Parathyroid adenoma (tissue), 2 donors: ENCODE measurements at regions not wholly inside any gene's neighbourhood (a gene's known extent, or its start where the extent isn't known, plus 50 kb on each side); places are given as distances from the start of the nearest gene placed in this dataset.

Experiments
- H2AFZ ChIP-seq: fragments of 300-600 bp; sonication (generic); one replicate; pipeline ENCODE4 v1.7.0; 2017; ENCODE audit warnings: antibody characterized with exemption, mild to moderate bottlenecking
- H3K27ac ChIP-seq: fragments of 300-600 bp; sonication (generic); one replicate; pipeline ENCODE4 v1.7.0; 2017
- H3K27me3 ChIP-seq: fragments of 300-600 bp; sonication (generic); one replicate; pipeline ENCODE4 v1.7.0; 2017; ENCODE audit warnings: low read length; ENCODE audit not compliant: control insufficient read depth, insufficient read depth
- H3K36me3 ChIP-seq: fragments of 300-600 bp; sonication (generic); one replicate; pipeline ENCODE4 v1.7.0; 2017; ENCODE audit warnings: low read length; ENCODE audit not compliant: control insufficient read depth, insufficient read depth
- H3K4me1 ChIP-seq: fragments of 300-600 bp; sonication (generic); one replicate; pipeline ENCODE4 v1.7.0; 2017; ENCODE audit warnings: control low read depth
- H3K4me2 ChIP-seq: fragments of 300-600 bp; sonication (generic); one replicate; pipeline ENCODE4 v1.7.0; 2017; ENCODE audit warnings: low read length
- H3K4me3 ChIP-seq: fragments of 300-600 bp; sonication (generic); one replicate; pipeline ENCODE4 v1.7.0; 2017; ENCODE audit warnings: low read depth, low read length
- H3K79me2 ChIP-seq: fragments of 300-600 bp; sonication (generic); one replicate; pipeline ENCODE4 v1.7.0; 2017; ENCODE audit warnings: control low read depth
- H3K9ac ChIP-seq: fragments of 300-600 bp; sonication (generic); one replicate; pipeline ENCODE4 v1.7.0; 2017; ENCODE audit warnings: mild to moderate bottlenecking
- H3K9me3 ChIP-seq: fragments of 300-600 bp; sonication (generic); one replicate; pipeline ENCODE4 v1.7.0; 2017; ENCODE audit warnings: low read length; ENCODE audit not compliant: control insufficient read depth
- TF ChIP-seq, protein P1 (sequence below): fragments of 300-600 bp; sonication (generic); IDR thresholded peaks from one replicate; pipeline ENCODE4 v1.7.0; 2017; ENCODE audit warnings: antibody characterized with exemption, mild to moderate bottlenecking
- donor health status: primary hyperparathyroidism.

DNA sequence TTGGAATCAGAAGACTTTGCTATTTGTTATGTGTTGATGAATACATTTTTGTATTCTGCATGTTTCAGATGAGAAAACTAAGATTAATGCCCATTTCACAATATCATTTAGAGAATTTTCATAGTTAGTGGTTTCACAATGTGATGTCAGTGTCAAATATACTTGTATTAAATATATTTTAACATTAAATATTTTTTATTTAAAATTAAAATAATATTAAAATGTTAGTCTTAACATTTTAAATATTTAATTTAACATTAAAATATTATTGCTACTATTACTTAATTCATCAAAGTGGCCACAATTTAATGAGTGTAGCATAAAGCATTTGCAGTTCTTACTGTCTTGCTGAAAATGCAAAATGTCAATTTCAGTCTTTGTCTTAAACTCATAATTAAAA lies 478.8 kb downstream of the KCNJ2 start:
- Histone ChIP-seq H3K79me2 (no peaks in the 10 kb centered on the region), H3K9ac (no peak overlapping the region), H3K4me3 (no peak overlapping the region), H3K27ac (no peak overlapping the region), H2AFZ (no peak overlapping the region), H3K9me3 (no peaks in the 10 kb centered on the region), H3K27me3 (no peaks in the 10 kb centered on the region), H3K4me2 (no peak overlapping the region), H3K36me3 (no peaks in the 10 kb centered on the region), H3K4me1 (no peaks in the 10 kb centered on the region)
- TF ChIP-seq, protein P1, sequence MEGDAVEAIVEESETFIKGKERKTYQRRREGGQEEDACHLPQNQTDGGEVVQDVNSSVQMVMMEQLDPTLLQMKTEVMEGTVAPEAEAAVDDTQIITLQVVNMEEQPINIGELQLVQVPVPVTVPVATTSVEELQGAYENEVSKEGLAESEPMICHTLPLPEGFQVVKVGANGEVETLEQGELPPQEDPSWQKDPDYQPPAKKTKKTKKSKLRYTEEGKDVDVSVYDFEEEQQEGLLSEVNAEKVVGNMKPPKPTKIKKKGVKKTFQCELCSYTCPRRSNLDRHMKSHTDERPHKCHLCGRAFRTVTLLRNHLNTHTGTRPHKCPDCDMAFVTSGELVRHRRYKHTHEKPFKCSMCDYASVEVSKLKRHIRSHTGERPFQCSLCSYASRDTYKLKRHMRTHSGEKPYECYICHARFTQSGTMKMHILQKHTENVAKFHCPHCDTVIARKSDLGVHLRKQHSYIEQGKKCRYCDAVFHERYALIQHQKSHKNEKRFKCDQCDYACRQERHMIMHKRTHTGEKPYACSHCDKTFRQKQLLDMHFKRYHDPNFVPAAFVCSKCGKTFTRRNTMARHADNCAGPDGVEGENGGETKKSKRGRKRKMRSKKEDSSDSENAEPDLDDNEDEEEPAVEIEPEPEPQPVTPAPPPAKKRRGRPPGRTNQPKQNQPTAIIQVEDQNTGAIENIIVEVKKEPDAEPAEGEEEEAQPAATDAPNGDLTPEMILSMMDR, result no peak

DNA sequence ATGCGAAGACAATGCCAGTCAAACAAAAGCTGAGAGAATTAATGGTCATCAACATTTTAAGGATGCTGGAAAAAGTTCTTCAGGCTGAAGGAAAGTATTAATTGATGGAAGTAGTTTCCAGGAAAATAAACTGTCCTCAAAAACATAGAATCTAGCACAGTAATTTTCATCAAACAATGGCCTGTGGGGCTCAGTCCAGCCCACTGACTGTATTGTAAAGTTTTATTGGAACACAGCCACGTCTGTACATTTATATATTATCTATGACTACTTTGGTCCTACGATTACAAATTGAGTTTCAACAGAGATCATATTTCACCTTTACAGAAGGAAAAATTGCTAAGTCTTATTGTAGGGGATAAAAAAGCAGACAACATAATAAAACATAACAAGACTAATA lies 484.5 kb downstream of the KCNJ2 start:
- Histone ChIP-seq H3K4me1 (no peaks in the 10 kb centered on the region), H3K4me2 (no peak overlapping the region), H3K27ac (no peak overlapping the region), H3K9ac (no peak overlapping the region), H3K27me3 (no peaks in the 10 kb centered on the region), H3K4me3 (no peak overlapping the region), H3K36me3 (no peaks in the 10 kb centered on the region), H3K79me2 (no peaks in the 10 kb centered on the region), H2AFZ (no peak overlapping the region), H3K9me3 (no peaks in the 10 kb centered on the region)
- TF ChIP-seq, protein P1, result no peak

DNA sequence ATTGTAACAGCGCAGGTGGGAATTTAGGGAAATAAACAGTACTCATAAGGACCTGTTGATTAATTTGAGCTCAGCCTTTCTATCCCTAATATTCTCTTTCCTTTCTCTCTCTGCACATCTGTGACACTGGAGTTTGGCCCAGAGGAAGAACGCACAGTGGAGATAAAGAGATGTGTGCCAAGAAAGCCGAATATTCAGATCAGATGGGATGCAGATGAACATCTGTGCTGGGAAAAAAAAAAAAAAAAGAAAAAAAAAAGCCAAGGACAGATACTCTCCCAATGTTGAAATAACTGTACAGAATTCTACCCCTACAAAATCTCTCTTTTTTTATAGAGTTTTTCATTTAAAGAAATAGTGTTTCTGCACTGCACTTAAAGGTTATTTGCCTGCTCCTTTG lies 485.4 kb downstream of the KCNJ2 start:
- TF ChIP-seq, protein P1, result no peak
- no peaks in the 10 kb centered on the region for H3K27me3 ChIP-seq
- no peaks in the 10 kb centered on the region for H3K4me1 ChIP-seq
- H3K36me3 ChIP-seq, result no peaks in the 10 kb centered on the region
- no peak overlapping the region for H3K9ac ChIP-seq
- no peaks in the 10 kb centered on the region for H3K9me3 ChIP-seq
- no peak overlapping the region for H3K27ac ChIP-seq
- H3K4me2 ChIP-seq, result no peak overlapping the region
- H3K79me2 ChIP-seq, result no peaks in the 10 kb centered on the region
- no peak overlapping the region for H2AFZ ChIP-seq
- no peak overlapping the region for H3K4me3 ChIP-seq

DNA sequence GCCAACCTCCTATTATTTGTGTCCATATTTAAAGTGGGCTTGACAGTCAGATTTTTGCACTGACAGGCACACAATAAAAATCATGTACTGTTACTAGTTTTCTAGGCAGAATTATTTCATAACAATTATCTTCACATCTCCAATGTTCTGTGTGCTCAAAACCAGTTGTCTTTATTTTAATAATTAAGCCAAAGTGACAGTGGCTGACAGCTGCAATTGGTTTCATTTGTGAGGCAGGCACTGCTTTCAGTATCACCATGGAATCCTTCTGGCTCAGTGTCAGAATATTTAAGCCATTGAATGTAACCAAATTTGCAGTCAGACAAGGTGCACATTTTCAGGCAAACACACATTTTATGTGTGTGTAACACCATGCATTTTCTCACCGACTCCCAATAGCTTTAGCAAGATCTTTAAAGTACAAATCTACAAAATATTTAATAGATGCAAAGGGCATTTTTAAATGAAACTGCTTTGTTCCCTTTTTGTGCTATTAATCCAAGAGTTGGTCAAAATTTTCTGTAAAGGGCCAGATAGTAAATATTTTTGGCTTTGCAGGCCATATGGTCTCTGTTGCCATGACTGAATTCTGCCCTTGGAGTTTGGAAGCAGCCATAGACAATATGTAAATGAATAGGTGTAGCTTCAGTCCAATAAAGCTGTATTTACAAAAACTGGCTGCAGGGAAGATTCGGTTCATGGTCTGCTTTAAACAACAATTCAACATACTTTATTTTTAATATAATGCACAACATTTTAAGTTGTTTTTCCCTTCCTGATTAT lies 486.0 kb downstream of the KCNJ2 start:
- no peak overlapping the region for H2AFZ ChIP-seq
- H3K9me3 ChIP-seq, result no peaks in the 10 kb centered on the region
- no peak overlapping the region for H3K9ac ChIP-seq
- no peaks in the 10 kb centered on the region for H3K79me2 ChIP-seq
- no peaks in the 10 kb centered on the region for H3K4me1 ChIP-seq
- H3K4me2 ChIP-seq, result no peak overlapping the region
- no peaks in the 10 kb centered on the region for H3K36me3 ChIP-seq
- no peak overlapping the region for H3K27ac ChIP-seq
- no peaks in the 10 kb centered on the region for H3K27me3 ChIP-seq
- H3K4me3 ChIP-seq, result no peak overlapping the region
- TF ChIP-seq, protein P1, result no peak

DNA sequence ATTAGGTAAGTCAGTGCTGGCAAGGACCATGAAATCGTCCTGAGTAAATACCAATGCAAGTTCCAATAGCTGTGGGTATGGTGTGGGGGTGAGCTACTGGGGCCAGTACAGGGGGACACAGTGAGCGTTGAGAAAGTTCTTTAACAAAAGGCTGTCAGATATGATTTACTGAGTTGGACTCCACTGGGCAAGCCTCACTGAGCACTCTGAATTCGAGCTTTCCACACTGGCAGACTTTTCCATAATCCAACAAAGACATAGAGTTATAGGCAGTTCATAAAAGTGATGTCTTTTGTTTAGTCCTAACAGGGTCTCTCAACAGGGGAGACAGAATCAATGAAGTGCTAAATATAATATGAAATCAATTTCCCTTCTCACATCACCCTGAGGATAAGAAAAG lies 489.0 kb downstream of the KCNJ2 start:
- Histone ChIP-seq H3K79me2 (no peaks in the 10 kb centered on the region), H2AFZ (no peak overlapping the region), H3K27ac (no peak overlapping the region), H3K9ac (no peak overlapping the region), H3K9me3 (no peaks in the 10 kb centered on the region), H3K36me3 (no peaks in the 10 kb centered on the region), H3K4me3 (no peak overlapping the region), H3K4me2 (no peak overlapping the region), H3K27me3 (no peaks in the 10 kb centered on the region), H3K4me1 (no peaks in the 10 kb centered on the region)
- TF ChIP-seq, protein P1, result no peak
